ENCODE measurements at regions not wholly inside any gene's neighbourhood (a gene's known extent, or its start where the extent isn't known, plus 50 kb on each side); places are given as distances from the start of the nearest gene placed in this dataset.
A peak's percentile ranks its signal among the peaks of the same experiment; 100 is the strongest.

- DNase-seq = peak; percentile 10 to 41 (median 14)
Measured at GRCh38 chr6:75546381-75546780, 52.8 kb upstream of the FILIP1 start.

- DNase-seq = no peak
Measured at GRCh38 chr6:75550544-75551167, 51.0 kb upstream of the SENP6 start.

GRCh38 chr6:75551367-75551952 lies 50.2 kb upstream of the SENP6 start:
- DNase-seq = no peak

Measured in muscle of back (tissue), 3 donors.